ENCODE measurements at regions not wholly inside any gene's neighbourhood (a gene's known extent, or its start where the extent isn't known, plus 50 kb on each side); places are given as distances from the start of the nearest gene placed in this dataset.

DNA sequence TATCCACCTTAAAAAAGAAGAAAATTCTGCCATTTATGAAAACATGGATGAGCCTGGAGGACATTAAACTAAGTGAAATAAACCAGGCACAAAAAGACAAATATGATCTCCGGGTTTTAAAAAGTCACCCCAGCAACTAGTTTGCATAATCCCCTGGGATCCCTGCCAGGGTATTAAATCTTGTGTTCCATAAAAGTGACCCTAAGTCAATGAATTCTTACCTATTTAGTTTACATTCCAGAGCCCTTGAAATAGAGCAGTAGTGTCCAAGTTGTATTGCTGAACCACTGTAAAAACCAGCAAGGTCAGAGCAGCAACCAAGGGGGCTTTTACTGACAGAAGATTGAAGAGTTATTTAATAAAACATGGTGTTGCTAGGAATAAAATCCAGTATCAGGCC, 716.8 kb upstream of the BCHE start:
- TF ChIP-seq CTCF (conservative IDR thresholded peaks at IDR 0.05; ENCODE audit: low read depth, low read length) (no peak), EZH2 (IDR thresholded peaks at IDR 0.05; ENCODE audit: borderline replicate concordance, low read depth, low read length, poor library complexity, severe bottlenecking) (no peak)

Data from A673 (cell line).